ENCODE measurements at regions not wholly inside any gene's neighbourhood (a gene's known extent, or its start where the extent isn't known, plus 50 kb on each side); places are given as distances from the start of the nearest gene placed in this dataset.

GRCh38 chr3:26004172-26004571, 214.3 kb downstream of the OXSM start:
- TF ChIP-seq CTCF (optimal IDR thresholded peaks at IDR 0.05 in 1 of 3, IDR thresholded peaks at IDR 0.05 in 1 of 3, conservative IDR thresholded peaks at IDR 0.05 in 1 of 3; ENCODE audit: extremely low read depth in 1 of 3, insufficient read depth in 2 of 3, low read length in 3 of 3) (no peak), EZH2 (IDR thresholded peaks at IDR 0.05; ENCODE audit: low read length) (no peak)

Measured in keratinocyte (primary cell).